Activated naive CD8-positive, alpha-beta T cell treated with anti-CD3 and anti-CD28 coated beads, Interleukin-2, amount 10 ng/mL, durations not matched to agents 7 days and 5 days (primary cell): ENCODE measurements at regions not wholly inside any gene's neighbourhood (a gene's known extent, or its start where the extent isn't known, plus 50 kb on each side); places are given as distances from the start of the nearest gene placed in this dataset.

ENCODE experiments used
- ATAC-seq: fragments of 150-1000 bp; cut with Tn5 transposase; one replicate; pipeline ENCODE4 v1.10.0; 2021; ENCODE audit warnings: low read depth, moderate library complexity
- POLR2A ChIA-PET: fragments of 350-600 bp; sonication (Branson Sonifier 250); formaldehyde crosslinking; loops from one replicate; lab custom pipeline; 2021; ENCODE audit warnings: antibody characterized with exemption; lab: Charles Lee
- DNase-seq: peaks from one replicate; pipeline ENCODE4 v3.0.0; 2021
- H3K27ac Mint-ChIP-seq: one replicate; pipeline ENCODE4 v1.8.0; 2022; ENCODE audit warnings: mild to moderate bottlenecking, mixed read lengths
- H3K27me3 Mint-ChIP-seq: one replicate; pipeline ENCODE4 v1.8.0; 2022; ENCODE audit warnings: mild to moderate bottlenecking, moderate library complexity, mixed read lengths
- H3K36me3 Mint-ChIP-seq: one replicate; pipeline ENCODE4 v1.8.0; 2021; ENCODE audit warnings: mild to moderate bottlenecking, mixed read lengths
- H3K4me1 Mint-ChIP-seq: one replicate; pipeline ENCODE4 v1.8.0; 2021; ENCODE audit warnings: mixed read lengths
- H3K4me3 Mint-ChIP-seq: one replicate; pipeline ENCODE4 v1.8.0; 2022; ENCODE audit warnings: mild to moderate bottlenecking, moderate library complexity, mixed read lengths
- H3K9me3 Mint-ChIP-seq: one replicate; pipeline ENCODE4 v1.8.0; 2021; ENCODE audit warnings: mixed read lengths

DNA sequence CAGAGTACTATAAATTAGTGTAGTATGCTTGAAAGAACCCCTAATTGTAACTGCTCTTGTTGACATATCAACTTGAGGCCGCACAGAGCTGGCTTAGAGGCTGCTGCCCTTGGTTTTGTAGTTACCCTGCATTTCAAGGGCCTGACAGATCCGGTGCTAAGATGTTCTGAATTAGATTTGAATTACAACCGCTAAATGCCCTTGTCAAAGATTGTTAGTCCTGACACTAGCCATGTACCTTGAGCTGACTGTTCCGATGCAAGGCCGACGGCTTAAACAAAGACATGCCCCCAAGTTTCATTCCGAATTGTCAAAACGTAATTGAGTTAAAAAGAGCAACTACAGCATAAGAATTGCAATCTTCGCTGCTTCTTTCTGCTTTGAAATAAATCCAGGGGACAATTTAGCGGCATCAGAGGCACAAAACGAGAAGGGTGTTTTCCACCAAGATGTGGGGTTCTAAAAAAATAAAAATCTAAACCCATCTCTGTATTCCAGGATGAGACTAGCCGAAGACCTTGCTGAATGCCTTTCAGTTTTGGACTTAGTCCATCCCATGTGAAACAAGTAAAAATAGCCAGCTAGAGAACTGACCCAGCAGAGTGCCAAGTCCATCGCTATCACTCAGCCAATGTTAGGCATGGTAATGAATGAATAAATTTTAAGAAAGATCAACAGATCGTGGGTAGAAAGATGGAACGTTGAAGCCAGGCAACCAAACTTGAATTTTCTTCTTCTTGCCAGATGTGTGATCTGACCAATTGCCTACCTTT, 148.7 kb downstream of the DICER1 start:
- POLR2A ChIA-PET = no interaction called here
- peaks cover 20% of the 10 kb centered on the region for H3K27me3 Mint-ChIP-seq
- ATAC-seq = no peak
- no peaks in the 10 kb centered on the region for H3K9me3 Mint-ChIP-seq
- H3K36me3 Mint-ChIP-seq = no peaks in the 10 kb centered on the region
- no peak overlapping the region for H3K27ac Mint-ChIP-seq
- no peak overlapping the region for H3K4me3 Mint-ChIP-seq
- DNase-seq = no peak
- no peaks in the 10 kb centered on the region for H3K4me1 Mint-ChIP-seq

DNA sequence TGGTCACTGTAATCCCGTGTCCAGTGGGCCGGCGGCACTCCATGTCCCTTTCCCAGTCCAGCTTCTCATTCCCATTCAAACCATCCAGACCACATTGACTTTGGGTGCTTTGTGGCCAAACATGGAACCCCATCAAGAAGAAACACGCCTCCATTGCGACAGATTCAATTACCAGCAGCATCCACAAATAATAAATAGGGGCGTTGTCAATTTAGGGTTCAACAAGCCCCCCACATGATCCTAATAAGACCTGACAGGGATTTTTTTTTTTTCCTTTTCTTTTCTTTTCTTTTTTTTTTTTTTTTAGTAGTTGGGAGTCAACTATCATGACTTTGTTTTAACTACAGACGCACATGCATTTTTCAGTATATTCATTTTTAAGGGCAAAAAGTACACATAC, 149.4 kb downstream of the DICER1 start:
- Mint-ChIP-seq H3K36me3 (no peaks in the 10 kb centered on the region), H3K27me3 (peaks cover 20% of the 10 kb centered on the region), H3K4me1 (no peaks in the 10 kb centered on the region), H3K9me3 (no peaks in the 10 kb centered on the region), H3K4me3 (no peak overlapping the region), H3K27ac (no peak overlapping the region)
- no peak for DNase-seq
- ATAC-seq = no peak
- POLR2A ChIA-PET = no interaction called here

DNA sequence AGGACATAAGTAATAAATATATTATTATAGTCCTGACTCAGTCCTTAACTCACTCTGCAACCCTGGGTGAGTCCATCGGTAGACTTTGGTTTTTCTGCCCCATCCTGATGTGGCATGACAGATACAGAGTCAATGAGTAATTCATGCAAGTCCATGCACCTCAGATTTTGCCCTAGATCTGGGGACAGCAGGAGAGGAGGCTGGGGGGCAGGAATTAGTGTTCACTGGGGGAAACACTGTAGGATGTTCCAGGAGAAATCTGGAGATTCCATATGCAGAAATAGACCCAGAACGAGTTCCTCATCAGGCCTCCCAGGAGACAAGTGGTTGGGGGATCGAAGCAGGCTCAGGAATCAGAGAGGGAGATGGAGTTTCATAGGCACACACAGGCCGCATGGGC, 150.8 kb downstream of the DICER1 start:
- POLR2A ChIA-PET = no interaction called here
- Mint-ChIP-seq H3K36me3 (no peaks in the 10 kb centered on the region), H3K27me3 (peaks cover 19% of the 10 kb centered on the region), H3K9me3 (no peaks in the 10 kb centered on the region), H3K27ac (no peak overlapping the region), H3K4me1 (no peaks in the 10 kb centered on the region), H3K4me3 (no peak overlapping the region)
- DNase-seq = no peak
- ATAC-seq = no peak

DNA sequence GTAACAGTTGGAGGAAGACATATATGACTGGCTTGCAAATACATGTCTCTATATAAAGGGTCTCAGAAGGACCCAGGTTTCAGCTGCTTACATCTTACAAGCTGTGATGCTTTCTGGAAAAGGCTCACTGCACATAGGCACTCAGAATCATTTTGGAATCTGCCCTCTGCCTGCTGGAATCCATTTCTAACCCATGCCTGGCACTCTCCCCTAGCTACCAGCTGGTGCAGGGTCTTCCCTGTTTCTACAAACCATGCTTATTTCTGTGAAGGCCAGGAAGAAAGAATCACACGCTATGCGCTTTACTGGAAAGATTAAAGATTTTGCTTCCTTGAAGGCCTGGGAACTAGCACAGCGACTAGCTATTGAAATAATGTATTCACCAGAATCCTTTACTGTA, 151.3 kb downstream of the DICER1 start:
- ATAC-seq = no peak
- DNase-seq = no peak
- POLR2A ChIA-PET = no interaction called here
- H3K27ac Mint-ChIP-seq = no peak overlapping the region
- no peaks in the 10 kb centered on the region for H3K4me1 Mint-ChIP-seq
- no peak overlapping the region for H3K4me3 Mint-ChIP-seq
- H3K9me3 Mint-ChIP-seq = no peaks in the 10 kb centered on the region
- no peaks in the 10 kb centered on the region for H3K36me3 Mint-ChIP-seq
- H3K27me3 Mint-ChIP-seq = peaks cover 17% of the 10 kb centered on the region

DNA sequence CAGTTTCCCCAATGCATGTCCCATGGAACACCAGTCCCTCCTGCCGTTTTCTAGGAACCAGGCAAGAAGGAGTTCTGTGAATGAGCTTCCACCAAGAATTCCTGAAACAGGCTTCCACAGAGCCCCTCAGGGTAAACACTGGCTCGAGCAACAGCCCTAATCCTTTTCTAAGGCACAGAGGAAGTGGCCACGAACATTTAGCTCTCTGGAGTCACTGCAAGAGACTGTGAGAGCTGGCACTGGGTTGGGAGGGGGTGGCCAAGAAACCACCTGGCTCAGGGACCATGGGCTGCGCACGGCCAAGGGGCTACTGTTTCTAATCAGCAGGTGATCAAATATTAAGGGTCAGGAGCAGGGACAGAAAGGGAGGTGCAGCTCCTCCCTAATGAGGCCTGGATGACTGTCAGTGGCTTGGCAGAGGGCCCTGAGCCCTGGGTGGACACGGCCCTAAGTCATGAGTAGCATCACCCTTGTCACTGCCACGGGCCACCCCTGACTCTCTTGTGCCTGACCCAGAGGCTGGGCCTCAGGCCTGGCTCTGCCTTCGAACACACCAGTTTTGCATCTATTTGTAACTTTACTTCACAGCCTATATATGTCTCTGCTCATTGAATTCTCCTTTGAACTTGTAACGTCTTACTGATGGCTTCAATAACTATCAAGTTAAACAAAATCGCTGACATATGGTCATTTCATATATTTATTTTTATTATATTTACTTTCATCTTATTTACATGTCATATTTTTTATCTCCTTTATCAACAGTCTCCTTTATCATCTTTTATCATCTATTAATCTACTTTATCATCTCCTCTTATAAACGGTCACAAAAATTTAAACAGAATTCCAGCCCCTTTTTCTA, 154.0 kb downstream of the DICER1 start:
- no peak overlapping the region for H3K27ac Mint-ChIP-seq
- H3K27me3 Mint-ChIP-seq = peaks cover 33% of the 10 kb centered on the region
- H3K9me3 Mint-ChIP-seq = no peaks in the 10 kb centered on the region
- no peak overlapping the region for H3K4me3 Mint-ChIP-seq
- POLR2A ChIA-PET = no interaction called here
- ATAC-seq = no peak
- no peaks in the 10 kb centered on the region for H3K4me1 Mint-ChIP-seq
- DNase-seq = no peak
- no peaks in the 10 kb centered on the region for H3K36me3 Mint-ChIP-seq

DNA sequence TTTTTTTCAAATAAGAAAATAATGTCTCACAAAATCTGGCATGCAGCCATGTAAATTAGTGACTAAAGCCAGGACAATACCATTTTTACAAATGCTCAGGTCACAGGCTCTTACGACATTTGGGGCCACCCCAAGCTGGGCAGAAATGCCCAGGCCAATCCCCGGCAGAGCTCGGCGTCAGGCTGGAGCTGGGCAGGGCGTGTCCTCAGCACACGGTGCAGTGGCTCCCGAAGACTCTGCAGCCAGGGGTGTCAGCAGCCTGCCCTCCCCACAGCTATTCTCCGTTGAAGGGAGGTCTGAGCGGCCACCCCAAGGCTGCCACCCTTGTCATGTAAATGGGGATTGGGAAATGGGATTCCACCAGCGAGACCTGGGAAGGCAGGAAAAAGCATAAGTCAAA, 158.6 kb downstream of the DICER1 start:
- POLR2A ChIA-PET = no interaction called here
- no peaks in the 10 kb centered on the region for H3K4me1 Mint-ChIP-seq
- DNase-seq (no peak), ATAC-seq (no peak)
- no peak overlapping the region for H3K4me3 Mint-ChIP-seq
- no peaks in the 10 kb centered on the region for H3K36me3 Mint-ChIP-seq
- H3K9me3 Mint-ChIP-seq = no peaks in the 10 kb centered on the region
- H3K27ac Mint-ChIP-seq = no peak overlapping the region
- peaks cover 29% of the 10 kb centered on the region for H3K27me3 Mint-ChIP-seq

DNA sequence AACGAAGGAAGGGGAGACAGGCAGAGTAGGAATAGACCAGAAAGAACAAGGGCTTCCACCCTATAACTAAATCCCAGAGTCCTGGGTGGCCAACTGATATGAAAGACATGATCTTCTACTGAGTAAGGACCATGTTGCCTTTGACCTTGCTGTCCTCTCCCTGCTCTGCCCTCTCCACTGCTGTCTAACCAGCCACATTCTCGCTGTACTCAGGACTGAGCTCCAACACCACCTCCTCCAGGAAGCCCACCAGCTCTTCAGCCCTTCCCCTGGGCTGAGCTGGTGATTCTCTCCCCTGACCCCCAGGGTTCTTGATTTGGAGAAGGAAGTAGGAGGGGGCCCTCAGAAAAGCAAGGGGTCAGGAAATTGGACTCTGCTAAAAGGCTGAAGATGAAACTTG, 159.2 kb downstream of the DICER1 start:
- no peak overlapping the region for H3K4me3 Mint-ChIP-seq
- POLR2A ChIA-PET = no interaction called here
- H3K27ac Mint-ChIP-seq = no peak overlapping the region
- no peaks in the 10 kb centered on the region for H3K9me3 Mint-ChIP-seq
- peaks cover 29% of the 10 kb centered on the region for H3K27me3 Mint-ChIP-seq
- H3K36me3 Mint-ChIP-seq = no peaks in the 10 kb centered on the region
- no peaks in the 10 kb centered on the region for H3K4me1 Mint-ChIP-seq
- ATAC-seq (no peak), DNase-seq (no peak)

DNA sequence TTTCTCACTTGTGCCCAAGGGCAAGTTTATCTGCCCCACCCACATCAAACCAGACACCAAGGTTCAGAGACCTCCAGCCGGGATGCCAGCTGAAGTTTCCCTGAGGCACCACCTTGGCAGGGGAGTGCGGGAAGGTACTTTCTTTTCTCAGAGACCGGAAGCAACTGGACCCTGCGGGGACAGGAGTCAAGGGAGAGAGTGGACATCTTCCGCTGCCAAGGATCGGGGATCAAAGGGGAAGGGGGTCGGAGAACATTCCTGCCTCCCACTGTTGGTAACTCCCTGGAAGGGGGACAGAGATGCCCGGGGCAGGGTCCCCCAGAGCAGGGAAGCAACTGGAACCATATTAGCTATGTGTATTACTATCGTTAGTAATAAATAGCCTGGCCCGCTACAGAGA, 161.8 kb downstream of the DICER1 start:
- no peak for ATAC-seq
- H3K4me3 Mint-ChIP-seq = no peak overlapping the region
- H3K9me3 Mint-ChIP-seq = no peaks in the 10 kb centered on the region
- no peak for DNase-seq
- H3K36me3 Mint-ChIP-seq = no peaks in the 10 kb centered on the region
- peaks cover 27% of the 10 kb centered on the region for H3K27me3 Mint-ChIP-seq
- no peak overlapping the region for H3K27ac Mint-ChIP-seq
- POLR2A ChIA-PET = no interaction called here
- no peaks in the 10 kb centered on the region for H3K4me1 Mint-ChIP-seq

DNA sequence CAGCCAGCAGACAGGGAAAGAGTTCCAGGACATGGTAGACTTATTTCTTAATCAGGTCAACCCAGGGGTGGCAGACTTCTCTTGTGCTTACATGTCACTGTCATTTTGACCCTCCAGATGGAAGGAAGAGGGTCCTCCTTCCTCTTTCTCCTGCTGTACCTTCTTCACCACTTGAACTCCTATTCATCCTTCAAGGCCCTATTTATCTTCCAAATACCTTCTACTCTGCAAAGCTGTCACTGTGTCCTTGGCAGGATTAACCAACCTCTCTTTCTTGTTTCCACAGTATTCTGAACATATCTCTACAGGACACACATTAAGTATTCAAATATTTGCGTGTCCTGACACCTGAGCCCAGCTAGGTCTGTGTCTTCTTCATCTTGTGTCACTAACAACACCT, 163.1 kb downstream of the DICER1 start:
- Mint-ChIP-seq H3K27ac (no peak overlapping the region), H3K9me3 (no peaks in the 10 kb centered on the region), H3K4me1 (no peaks in the 10 kb centered on the region), H3K27me3 (peaks cover 18% of the 10 kb centered on the region), H3K36me3 (no peaks in the 10 kb centered on the region), H3K4me3 (no peak overlapping the region)
- POLR2A ChIA-PET = no interaction called here
- no peak for ATAC-seq
- DNase-seq = no peak

DNA sequence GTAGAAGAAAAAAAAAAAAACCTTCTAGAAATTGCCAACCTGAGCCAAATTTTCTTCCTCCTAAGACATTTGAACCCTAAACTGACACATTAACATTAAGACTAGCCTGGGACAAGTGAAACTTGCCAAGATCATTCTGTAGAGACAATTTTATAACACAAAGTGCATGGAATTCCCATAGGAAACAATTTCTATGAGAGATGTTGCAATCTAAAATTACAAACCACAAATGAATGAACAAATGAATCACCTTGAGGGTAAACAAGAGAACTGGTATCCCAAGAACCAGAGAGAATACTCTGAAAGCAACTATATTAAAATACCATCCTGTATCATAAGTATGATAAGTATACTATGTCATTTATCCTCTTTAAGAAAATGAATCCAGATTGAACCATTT, 165.3 kb downstream of the DICER1 start:
- no peaks in the 10 kb centered on the region for H3K36me3 Mint-ChIP-seq
- POLR2A ChIA-PET = no interaction called here
- peaks cover 4% of the 10 kb centered on the region for H3K27me3 Mint-ChIP-seq
- ATAC-seq (no peak), DNase-seq (no peak)
- no peaks in the 10 kb centered on the region for H3K4me1 Mint-ChIP-seq
- H3K27ac Mint-ChIP-seq = no peak overlapping the region
- H3K9me3 Mint-ChIP-seq = peaks cover 3% of the 10 kb centered on the region
- H3K4me3 Mint-ChIP-seq = no peak overlapping the region

DNA sequence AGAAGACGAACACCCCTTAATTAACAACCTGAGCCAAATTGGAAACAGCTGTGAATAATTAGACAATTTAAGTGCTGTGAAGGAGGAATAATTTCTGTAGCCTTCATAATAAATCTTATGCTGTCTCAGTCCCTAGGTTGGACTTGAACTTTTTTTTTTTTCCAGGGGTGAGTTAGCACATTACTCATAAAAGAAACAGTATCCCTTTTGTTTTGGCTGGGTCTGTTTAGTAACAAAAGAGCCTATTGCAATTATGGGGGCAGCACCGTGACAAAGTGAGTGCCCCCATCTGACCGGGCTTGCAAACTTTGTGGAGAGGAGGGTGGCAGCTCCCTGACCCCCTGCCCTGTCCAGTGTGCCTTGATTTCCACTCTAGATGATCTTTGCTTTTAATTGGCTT, 167.4 kb downstream of the DICER1 start:
- Mint-ChIP-seq H3K9me3 (peaks cover 3% of the 10 kb centered on the region), H3K4me3 (no peak overlapping the region), H3K27ac (no peak overlapping the region), H3K27me3 (peaks cover 14% of the 10 kb centered on the region), H3K4me1 (no peaks in the 10 kb centered on the region), H3K36me3 (no peaks in the 10 kb centered on the region)
- DNase-seq (no peak), ATAC-seq (no peak)
- POLR2A ChIA-PET = no interaction called here

DNA sequence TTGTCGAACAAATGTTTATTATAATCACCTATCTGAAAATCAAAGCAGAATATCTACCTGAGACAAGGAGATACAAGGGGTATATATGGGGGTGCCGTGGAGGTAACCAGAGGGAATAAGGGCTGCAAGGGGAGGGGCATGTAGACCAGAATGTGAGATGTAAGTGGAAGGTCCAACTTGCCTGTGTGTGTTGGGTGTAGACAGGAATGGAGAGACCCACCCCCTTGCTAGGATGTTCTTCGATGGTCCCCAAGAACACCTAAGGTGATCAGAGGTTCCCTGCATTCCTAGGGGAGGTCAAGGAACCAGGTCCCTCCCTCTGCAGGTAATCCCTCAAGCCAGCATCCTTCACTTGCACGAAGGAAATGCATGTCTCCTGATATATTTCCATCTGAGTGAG, 167.9 kb downstream of the DICER1 start:
- no peak overlapping the region for H3K27ac Mint-ChIP-seq
- H3K27me3 Mint-ChIP-seq = peaks cover 17% of the 10 kb centered on the region
- DNase-seq = no peak
- H3K4me3 Mint-ChIP-seq = no peak overlapping the region
- H3K36me3 Mint-ChIP-seq = no peaks in the 10 kb centered on the region
- H3K9me3 Mint-ChIP-seq = peaks cover 3% of the 10 kb centered on the region
- ATAC-seq = no peak
- H3K4me1 Mint-ChIP-seq = no peaks in the 10 kb centered on the region
- POLR2A ChIA-PET = no interaction called here

DNA sequence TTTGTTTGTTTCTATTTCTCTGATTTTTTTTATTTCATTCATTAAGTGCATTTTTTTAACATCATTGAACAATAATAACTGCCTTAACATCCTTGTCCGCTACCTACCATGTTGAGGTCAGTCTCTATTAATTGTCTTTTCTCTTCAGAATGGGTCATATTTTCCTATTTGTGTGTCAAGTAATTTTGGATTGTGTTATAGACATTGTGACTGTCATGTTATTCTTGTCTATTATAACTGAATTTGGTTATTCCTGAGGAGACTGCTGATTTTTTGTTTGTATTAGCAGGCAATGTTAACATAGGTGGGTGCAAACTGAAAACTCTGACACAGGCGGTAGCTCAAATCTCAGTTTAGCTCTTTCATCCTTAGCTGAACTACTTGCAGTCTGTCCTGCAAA, 169.9 kb downstream of the DICER1 start:
- H3K4me1 Mint-ChIP-seq = peaks cover 1% of the 10 kb centered on the region
- no peak overlapping the region for H3K27ac Mint-ChIP-seq
- peaks cover 33% of the 10 kb centered on the region for H3K27me3 Mint-ChIP-seq
- no peak overlapping the region for H3K4me3 Mint-ChIP-seq
- no peaks in the 10 kb centered on the region for H3K36me3 Mint-ChIP-seq
- POLR2A ChIA-PET = no interaction called here
- no peak for DNase-seq
- ATAC-seq = no peak
- H3K9me3 Mint-ChIP-seq = peaks cover 3% of the 10 kb centered on the region

DNA sequence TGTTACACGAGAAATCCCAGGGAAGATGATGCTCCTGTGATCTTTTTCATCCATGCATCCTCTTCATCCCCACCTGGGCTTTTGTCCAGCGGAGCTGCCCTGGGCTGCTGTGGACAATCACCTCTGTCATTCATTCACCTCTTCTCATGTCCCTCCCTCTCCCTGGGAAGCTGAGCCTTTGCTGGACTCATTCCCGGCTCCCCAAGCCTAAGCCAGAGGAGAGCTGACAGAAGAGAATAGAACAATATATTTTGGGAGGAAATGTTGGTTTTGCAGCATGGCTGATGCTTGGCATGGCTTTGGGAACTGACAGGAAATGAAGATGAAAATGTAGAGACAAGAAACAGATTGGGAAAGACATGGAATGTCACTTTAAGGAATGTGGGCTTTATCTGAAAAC, 177.4 kb downstream of the DICER1 start:
- no peak overlapping the region for H3K27ac Mint-ChIP-seq
- peaks cover 1% of the 10 kb centered on the region for H3K4me1 Mint-ChIP-seq
- POLR2A ChIA-PET = no interaction called here
- no peak overlapping the region for H3K4me3 Mint-ChIP-seq
- ATAC-seq (no peak), DNase-seq (no peak)
- no peaks in the 10 kb centered on the region for H3K9me3 Mint-ChIP-seq
- H3K27me3 Mint-ChIP-seq = peaks cover 31% of the 10 kb centered on the region
- H3K36me3 Mint-ChIP-seq = no peaks in the 10 kb centered on the region
